Kidney (tissue), 13 donors: ENCODE measurements at regions not wholly inside any gene's neighbourhood (a gene's known extent, or its start where the extent isn't known, plus 50 kb on each side); places are given as distances from the start of the nearest gene placed in this dataset.

Experiments used
- DNase-seq, 5 donors: peaks; one replicate each; pipeline ENCODE4 v3.0.0-alpha.2; 2013 to 2020
- FAIRE-seq: peaks from 2 replicates; lab custom pipeline; 2012; peaks lifted over from hg19 to GRCh38; lab: Jason Lieb, UNC
- H3K27ac ChIP-seq, 2 donors: one replicate each; pipeline ENCODE4 v1.7.0; 2013; ENCODE audit warnings: low read depth in 2 of 2, low read length in 2 of 2, inconsistent platforms in 1 of 2
- H3K27me3 ChIP-seq: one replicate; pipeline ENCODE4 v1.7.1; 2013; ENCODE audit warnings: low read length, inconsistent platforms; ENCODE audit not compliant: control insufficient read depth, insufficient read depth
- H3K36me3 ChIP-seq, 3 donors: one replicate each; pipeline versions ENCODE4 v1.7.0 to v1.7.1; 2013; ENCODE audit warnings: low read length in 3 of 3, control low read depth in 1 of 3, inconsistent platforms in 1 of 3; ENCODE audit not compliant: insufficient read depth in 3 of 3, control insufficient read depth in 2 of 3
- H3K4me1 ChIP-seq, 3 donors: one replicate each; pipeline versions ENCODE4 v1.7.0 to v1.7.1; 2013; ENCODE audit warnings: low read length in 3 of 3, inconsistent platforms in 1 of 3, low read depth in 1 of 3; ENCODE audit not compliant: control insufficient read depth in 2 of 3, insufficient read depth in 2 of 3
- H3K4me3 ChIP-seq, 3 donors: one replicate each; pipeline versions ENCODE4 v1.7.0 to v1.8.1; 2013; ENCODE audit warnings: low read length in 3 of 3, control low read depth in 1 of 3, inconsistent platforms in 1 of 3
- H3K9ac ChIP-seq, 3 donors: one replicate each; pipeline versions ENCODE4 v1.7.0 to v1.7.1; 2013; ENCODE audit warnings: low read length in 3 of 3, control low read depth in 1 of 3, inconsistent platforms in 1 of 3
- H3K9me3 ChIP-seq, 3 donors: one replicate each; pipeline versions ENCODE4 v1.7.0 to v1.7.1; 2013; ENCODE audit warnings: low read length in 3 of 3, control low read depth in 1 of 3, inconsistent platforms in 1 of 3; ENCODE audit not compliant: control insufficient read depth in 2 of 3, insufficient read depth in 1 of 3
- intact Hi-C: fragments of 100-400 bp; cut with DNase I; formaldehyde crosslinking; loops from one replicate; pipeline ENCODE4 v1.11.1; 2022
- TF ChIP-seq, protein P1 (sequence below): IDR thresholded peaks from 3 replicates; pipeline ENCODE4 v1.5.1; 2012; ENCODE audit warnings: mild to moderate bottlenecking, moderate library complexity, borderline replicate concordance; ENCODE audit not compliant: insufficient read depth; ENCODE audit errors: extremely low read depth
- donor health status: control.
- donor health status: control.
- donor health status: control.
- donor health status: control.
- donor health status: control.
- donor health status: DM: yes; HTN: yes; CAD: no.
- donor health status: Normal renal cell carcinoma (clear cell type).

DNA sequence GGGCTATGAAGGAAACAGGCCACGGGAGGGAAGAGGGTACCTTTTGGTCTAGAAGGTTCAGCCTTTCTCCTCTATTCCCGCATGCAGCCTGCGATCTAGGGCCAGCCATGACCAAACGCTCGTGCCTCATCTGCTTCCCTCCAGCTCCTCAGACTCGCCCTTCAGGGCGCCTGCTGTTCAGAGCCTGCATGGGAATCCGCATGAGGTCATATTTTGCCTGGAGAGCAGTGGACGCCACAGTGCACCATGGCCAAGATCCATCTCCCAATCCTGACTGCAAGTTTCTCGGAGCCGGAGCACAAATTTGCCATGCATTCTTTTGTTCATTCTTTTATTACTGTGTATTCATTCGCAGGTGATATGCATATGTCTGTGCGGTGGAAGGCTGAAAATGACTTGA is 608.1 kb downstream of the QKI start:
- FAIRE-seq (no peak), DNase-seq (no peak)

GRCh38 chr6:164021589-164022250 is 607.2 kb downstream of the QKI start:
- FAIRE-seq, result no peak
- TF ChIP-seq, protein P1, sequence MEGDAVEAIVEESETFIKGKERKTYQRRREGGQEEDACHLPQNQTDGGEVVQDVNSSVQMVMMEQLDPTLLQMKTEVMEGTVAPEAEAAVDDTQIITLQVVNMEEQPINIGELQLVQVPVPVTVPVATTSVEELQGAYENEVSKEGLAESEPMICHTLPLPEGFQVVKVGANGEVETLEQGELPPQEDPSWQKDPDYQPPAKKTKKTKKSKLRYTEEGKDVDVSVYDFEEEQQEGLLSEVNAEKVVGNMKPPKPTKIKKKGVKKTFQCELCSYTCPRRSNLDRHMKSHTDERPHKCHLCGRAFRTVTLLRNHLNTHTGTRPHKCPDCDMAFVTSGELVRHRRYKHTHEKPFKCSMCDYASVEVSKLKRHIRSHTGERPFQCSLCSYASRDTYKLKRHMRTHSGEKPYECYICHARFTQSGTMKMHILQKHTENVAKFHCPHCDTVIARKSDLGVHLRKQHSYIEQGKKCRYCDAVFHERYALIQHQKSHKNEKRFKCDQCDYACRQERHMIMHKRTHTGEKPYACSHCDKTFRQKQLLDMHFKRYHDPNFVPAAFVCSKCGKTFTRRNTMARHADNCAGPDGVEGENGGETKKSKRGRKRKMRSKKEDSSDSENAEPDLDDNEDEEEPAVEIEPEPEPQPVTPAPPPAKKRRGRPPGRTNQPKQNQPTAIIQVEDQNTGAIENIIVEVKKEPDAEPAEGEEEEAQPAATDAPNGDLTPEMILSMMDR, result no peak

More for the DNA sequence above, 608.1 kb downstream of the QKI start:
- Histone ChIP-seq H3K4me3 (no peak overlapping the region), H3K4me1 (no peaks in the 10 kb centered on the region), H3K36me3 (no peaks in the 10 kb centered on the region), H3K27ac (no peak overlapping the region), H3K9me3 (no peaks in the 10 kb centered on the region), H3K9ac (no peak overlapping the region), H3K27me3 (no peaks in the 10 kb centered on the region)
- TF ChIP-seq, protein P1, result no peak
- intact Hi-C loops, result no loop called here

DNA sequence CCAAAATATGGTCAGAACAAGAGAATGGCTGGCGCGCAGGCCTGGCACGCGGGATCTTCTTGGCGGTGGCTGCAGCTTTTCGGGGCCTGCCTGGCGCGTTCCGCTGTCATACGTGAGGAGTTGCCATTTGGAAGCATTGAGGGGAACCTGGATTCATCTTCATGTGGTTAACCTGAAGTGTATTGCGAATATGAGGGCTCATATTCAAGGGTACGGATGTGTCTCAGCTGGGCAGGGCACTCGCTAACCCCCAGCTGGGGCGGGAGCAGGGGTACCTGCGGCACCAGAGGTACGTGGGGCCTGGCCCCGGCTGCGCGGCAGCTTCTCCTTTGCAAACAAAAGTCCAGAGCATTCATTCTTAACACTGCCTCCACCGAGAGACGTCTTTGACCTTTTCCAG is 605.6 kb downstream of the QKI start:
- no peaks in the 10 kb centered on the region for H3K4me1 ChIP-seq
- DNase-seq (no peak), FAIRE-seq (no peak)
- peaks cover 0 to 2% (median 0%) of the 10 kb centered on the region in 3 donors for H3K9me3 ChIP-seq
- no peak overlapping the region for H3K4me3 ChIP-seq
- intact Hi-C loops, result no loop called here
- no peak overlapping the region for H3K27ac ChIP-seq
- no peaks in the 10 kb centered on the region for H3K36me3 ChIP-seq
- TF ChIP-seq, protein P1, result no peak
- H3K9ac ChIP-seq, result no peak overlapping the region
- no peaks in the 10 kb centered on the region for H3K27me3 ChIP-seq

More at GRCh38 chr6:164021589-164022250, 607.2 kb downstream of the QKI start:
- Histone ChIP-seq H3K36me3 (no peaks in the 10 kb centered on the region), H3K27ac (no peak overlapping the region), H3K4me3 (no peak overlapping the region), H3K9me3 (no peaks in the 10 kb centered on the region), H3K4me1 (no peaks in the 10 kb centered on the region), H3K9ac (no peak overlapping the region), H3K27me3 (no peaks in the 10 kb centered on the region)
- DNase-seq, result peak in 3 of 5 donors; percentile 33 to 53 (median 47)
- intact Hi-C loops, result no loop called here
